H1 (cell line): ENCODE measurements at regions not wholly inside any gene's neighbourhood (a gene's known extent, or its start where the extent isn't known, plus 50 kb on each side); places are given as distances from the start of the nearest gene placed in this dataset.

ENCODE experiments used
- CTCF ChIA-PET: fragments of 300-600 bp; sonication (Branson Sonifier 250); formaldehyde crosslinking; loops from one replicate; lab custom pipeline; 2021; ENCODE audit not compliant: partially characterized antibody; lab: Charles Lee
- POLR2A ChIA-PET: fragments of 300-600 bp; sonication (Branson Sonifier 250); formaldehyde crosslinking; loops from one replicate; lab custom pipeline; 2021; ENCODE audit warnings: inconsistent platforms; ENCODE audit not compliant: partially characterized antibody; lab: Charles Lee
- DNase-seq, 2 experiments: peaks; one replicate each; pipeline versions ENCODE4 v3.0.0 to v3.0.0-alpha.2; 2010 to 2022; ENCODE audit warnings: low spot score in 2 of 2, low read depth in 1 of 2, mixed read lengths in 1 of 2
- FAIRE-seq: peaks from 2 replicates; lab custom pipeline; 2011; peaks lifted over from hg19 to GRCh38; lab: Jason Lieb, UNC
- H2AFZ ChIP-seq: 2 replicates; pipeline ENCODE4 v1.8.1; 2012; ENCODE audit warnings: low read length, inconsistent platforms
- H2AK5ac ChIP-seq: 2 replicates; pipeline ENCODE4 v1.6.1; 2013; ENCODE audit warnings: low read depth, low read length
- H2BK120ac ChIP-seq: replicated peaks from 2 replicates; pipeline ENCODE3; 2013; ENCODE audit warnings: low read depth, low read length, inconsistent platforms
- H2BK12ac ChIP-seq: 2 replicates; pipeline ENCODE4 v1.6.1; 2013; ENCODE audit warnings: low read depth, low read length
- H2BK15ac ChIP-seq: 2 replicates; pipeline ENCODE4 v1.6.1; 2013; ENCODE audit warnings: low read length
- H2BK20ac ChIP-seq: 2 replicates; pipeline ENCODE4 v1.6.1; 2013; ENCODE audit warnings: low read length
- H2BK5ac ChIP-seq: 2 replicates; pipeline ENCODE4 v1.6.1; 2013; ENCODE audit warnings: low read depth, low read length
- H3K14ac ChIP-seq: 2 replicates; pipeline ENCODE4 v1.6.1; 2013; ENCODE audit warnings: inconsistent platforms; ENCODE audit not compliant: insufficient read length
- H3K18ac ChIP-seq: 2 replicates; pipeline ENCODE4 v1.6.1; 2013; ENCODE audit warnings: low read length; ENCODE audit errors: extremely low read depth
- H3K23ac ChIP-seq: 2 replicates; pipeline ENCODE4 v1.6.1; 2013; ENCODE audit warnings: inconsistent platforms; ENCODE audit not compliant: insufficient read length
- H3K23me2 ChIP-seq: 2 replicates; pipeline ENCODE4 v1.6.1; 2013; ENCODE audit warnings: low read depth, low read length
- H3K27ac ChIP-seq: 2 replicates; pipeline ENCODE4 v1.6.1; 2011; ENCODE audit warnings: low read depth, low read length, inconsistent platforms
- H3K27me3 ChIP-seq, 4 experiments: replicated peaks in 1 of 4; 1 replicate in 1 of 4; 2 replicates in 3 of 4; pipeline versions ENCODE4 v1.6.1 to v1.8.1; 2011 to 2013; ENCODE audit warnings: low read length in 3 of 4, mild to moderate bottlenecking in 3 of 4, inconsistent platforms in 2 of 4, mixed read lengths in 2 of 4, moderate library complexity in 1 of 4; ENCODE audit not compliant: control insufficient read depth in 3 of 4, insufficient read depth in 3 of 4; ENCODE audit errors: extremely low read depth in 1 of 4
- H3K36me3 ChIP-seq, 4 experiments: 2 replicates each; pipeline versions ENCODE4 v1.6.1 to v1.8.1; 2011 to 2013; ENCODE audit warnings: mild to moderate bottlenecking in 4 of 4, low read length in 3 of 4, moderate library complexity in 2 of 4, control low read depth in 1 of 4, inconsistent platforms in 1 of 4; ENCODE audit not compliant: insufficient read depth in 4 of 4, control insufficient read depth in 2 of 4
- H3K4ac ChIP-seq: replicated peaks from 2 replicates; pipeline ENCODE3; 2013; ENCODE audit warnings: low read length, low read depth, mixed read lengths, inconsistent platforms; ENCODE audit not compliant: insufficient read length
- H3K4me1 ChIP-seq, 4 experiments: replicated peaks in 1 of 4; 1 replicate in 1 of 4; 2 replicates in 3 of 4; pipeline versions ENCODE4 v1.6.1 to v1.8.1; 2011 to 2013; ENCODE audit warnings: low read length in 3 of 4, inconsistent platforms in 2 of 4, mixed read lengths in 1 of 4; ENCODE audit not compliant: insufficient read depth in 4 of 4, control insufficient read depth in 3 of 4
- H3K4me2 ChIP-seq, 2 experiments: 2 replicates each; pipeline versions ENCODE4 v1.6.1 to v1.8.1; 2011 to 2013; ENCODE audit warnings: low read depth in 2 of 2, low read length in 2 of 2, control low read depth in 1 of 2, inconsistent platforms in 1 of 2, mild to moderate bottlenecking in 1 of 2; ENCODE audit not compliant: insufficient read depth in 1 of 2
- H3K4me3 ChIP-seq, 4 experiments: fragments of 200-600, 300-600 bp in 1 of 4; sonication (generic), shearing (Covaris generic), sonication (Bioruptor Twin) in 1 of 4; 2 replicates each; pipeline versions ENCODE4 v1.5.1 to v1.8.1; 2011 to 2016; ENCODE audit warnings: low read length in 4 of 4, low read depth in 3 of 4, control low read depth in 2 of 4, inconsistent platforms in 2 of 4, mild to moderate bottlenecking in 2 of 4, mixed read lengths in 1 of 4, moderate library complexity in 1 of 4; ENCODE audit not compliant: insufficient read depth in 2 of 4; ENCODE audit errors: extremely low read depth in 1 of 4
- H3K56ac ChIP-seq: replicated peaks from 2 replicates; pipeline ENCODE3; 2013; ENCODE audit warnings: low read depth, mild to moderate bottlenecking, mixed read lengths, low read length, inconsistent platforms; ENCODE audit not compliant: insufficient read length
- H3K79me1 ChIP-seq: 2 replicates; pipeline ENCODE4 v1.6.1; 2013; ENCODE audit warnings: low read depth, low read length, control low read depth
- H3K79me2 ChIP-seq, 2 experiments: 2 replicates each; pipeline versions ENCODE4 v1.6.1 to v1.8.1; 2012 to 2013; ENCODE audit warnings: low read length in 2 of 2, mild to moderate bottlenecking in 2 of 2, inconsistent platforms in 1 of 2; ENCODE audit not compliant: insufficient read depth in 2 of 2, control insufficient read depth in 1 of 2
- H3K9ac ChIP-seq, 4 experiments: replicated peaks in 1 of 4; 1 replicate in 1 of 4; 2 replicates in 3 of 4; pipeline versions ENCODE4 v1.6.1 to v1.8.1; 2011 to 2013; ENCODE audit warnings: low read depth in 3 of 4, low read length in 3 of 4, control low read depth in 2 of 4, mild to moderate bottlenecking in 2 of 4, moderate library complexity in 2 of 4, inconsistent platforms in 1 of 4; ENCODE audit errors: extremely low read depth in 1 of 4
- H3K9me3 ChIP-seq, 2 experiments: 2 replicates each; pipeline versions ENCODE4 v1.6.1 to v1.8.1; 2012 to 2013; ENCODE audit warnings: mild to moderate bottlenecking in 2 of 2, moderate library complexity in 2 of 2, control low read depth in 1 of 2, inconsistent platforms in 1 of 2, low read depth in 1 of 2, low read length in 1 of 2, mixed read lengths in 1 of 2; ENCODE audit not compliant: insufficient read depth in 2 of 2
- H4K20me1 ChIP-seq, 2 experiments: replicated peaks in 1 of 2; 2 replicates each; pipeline versions ENCODE3 to v1.8.1; 2011 to 2013; ENCODE audit warnings: inconsistent platforms in 2 of 2, low read length in 2 of 2, mild to moderate bottlenecking in 1 of 2; ENCODE audit not compliant: insufficient read depth in 2 of 2, control insufficient read depth in 1 of 2
- H4K5ac ChIP-seq: 2 replicates; pipeline ENCODE4 v1.6.1; 2013; ENCODE audit warnings: low read length, low read depth, mixed read lengths, inconsistent platforms; ENCODE audit not compliant: insufficient read length
- H4K8ac ChIP-seq: 2 replicates; pipeline ENCODE4 v1.8.0; 2013; ENCODE audit warnings: mild to moderate bottlenecking, moderate library complexity, low read length, inconsistent platforms; ENCODE audit not compliant: insufficient read depth; ENCODE audit errors: extremely low read depth
- H4K91ac ChIP-seq: replicated peaks from 2 replicates; pipeline ENCODE3; 2013; ENCODE audit warnings: low read length, mixed read lengths, inconsistent platforms; ENCODE audit not compliant: insufficient read length
- ATF2 ChIP-seq: IDR thresholded peaks from 2 replicates; pipeline ENCODE4 v1.6.1; 2012; ENCODE audit warnings: low read length, inconsistent platforms
- BACH1 ChIP-seq: IDR thresholded peaks from 2 replicates; pipeline ENCODE4 v1.6.1; 2012; ENCODE audit warnings: low read length, improper control_type of control experiment
- EZH2 ChIP-seq: fragments of 200-600 bp; sonication (generic); IDR thresholded peaks from 2 replicates; pipeline ENCODE4 v1.7.1; 2012; ENCODE audit warnings: low read depth, mild to moderate bottlenecking, moderate library complexity, low read length, inconsistent platforms; ENCODE audit not compliant: severe bottlenecking
- GTF2F1 ChIP-seq: IDR thresholded peaks from 2 replicates; pipeline ENCODE4 v1.6.1; 2012; ENCODE audit warnings: low read depth, low read length, improper control_type of control experiment, borderline replicate concordance
- KDM4A ChIP-seq: IDR thresholded peaks from one replicate; pipeline ENCODE4 v1.7.1; 2012; ENCODE audit warnings: low read depth, mild to moderate bottlenecking, moderate library complexity, low read length, inconsistent platforms; ENCODE audit not compliant: severe bottlenecking
- NRF1 ChIP-seq: IDR thresholded peaks from 2 replicates; pipeline ENCODE4 v1.6.1; 2011; ENCODE audit warnings: mild to moderate bottlenecking, low read depth, low read length, improper control_type of control experiment
- POLR2A ChIP-seq, 2 experiments: IDR thresholded peaks; 1 replicate in 1 of 2; 2 replicates in 1 of 2; pipeline ENCODE4 v1.6.1; 2011; ENCODE audit warnings: low read depth in 2 of 2, low read length in 2 of 2, mild to moderate bottlenecking in 2 of 2; ENCODE audit errors: control extremely low read depth in 1 of 2
- RFX5 ChIP-seq: IDR thresholded peaks from 2 replicates; pipeline ENCODE4 v1.6.1; 2011; ENCODE audit warnings: low read depth, low read length, improper control_type of control experiment, borderline replicate concordance
- SIN3A ChIP-seq, 2 experiments: IDR thresholded peaks in 1 of 2; conservative IDR thresholded peaks in 1 of 2; 2 replicates each; pipeline ENCODE4 v1.6.1; 2011 to 2012; ENCODE audit warnings: low read length in 2 of 2, improper control_type of control experiment in 1 of 2, low read depth in 1 of 2, mild to moderate bottlenecking in 1 of 2
- SIX5 ChIP-seq: IDR thresholded peaks from 2 replicates; pipeline ENCODE4 v1.6.1; 2011; ENCODE audit warnings: mild to moderate bottlenecking, low read depth, low read length
- SP4 ChIP-seq: IDR thresholded peaks from 2 replicates; pipeline ENCODE4 v1.6.1; 2012; ENCODE audit warnings: low read length, inconsistent platforms
- TAF1 ChIP-seq: IDR thresholded peaks from 2 replicates; pipeline ENCODE4 v1.6.1; 2011; ENCODE audit warnings: mild to moderate bottlenecking, low read depth, low read length
- TBP ChIP-seq: IDR thresholded peaks from 2 replicates; pipeline ENCODE4 v1.6.1; 2011; ENCODE audit warnings: low read depth, low read length, improper control_type of control experiment
- WGBS, 2 experiments: shearing (Covaris generic) in 1 of 2; methylation state at CpG; one replicate each; pipeline versions ENCODE4 v1.1.6 to v1.1.7; 2013 to 2015; ENCODE audit warnings: low lambda C conversion rate in 2 of 2, mixed read lengths in 2 of 2, inconsistent platforms in 1 of 2, low coverage in 1 of 2, missing lambda C conversion rate in 1 of 2; ENCODE audit not compliant: insufficient replicate concordance in 2 of 2, insufficient coverage in 1 of 2, insufficient read length in 1 of 2; ENCODE audit errors: extremely low coverage in 1 of 2, missing lambda C conversion rate in 1 of 2; 5-methylcytosine and 5-hydroxymethylcytosine counted together

- H3K14ac ChIP-seq = no peak overlapping the region
- H3K79me1 ChIP-seq = no peaks in the 10 kb centered on the region
- no peak overlapping the region for H3K4me3 ChIP-seq
- no peak overlapping the region for H3K23ac ChIP-seq
- H4K20me1 ChIP-seq = no peaks in the 10 kb centered on the region
- no peak overlapping the region for H4K8ac ChIP-seq
- no peak overlapping the region for H2AFZ ChIP-seq
- no peak overlapping the region for H3K56ac ChIP-seq
- H3K4ac ChIP-seq = no peak overlapping the region
- no peaks in the 10 kb centered on the region for H3K79me2 ChIP-seq
- H2BK12ac ChIP-seq = 0 out of 2 replicates have a peak overlapping the region, but pooled peaks have one; percentile 10
- CTCF ChIA-PET = interaction anchor here (0.7 to 1.5 kb wide), 2 partner anchors 11 to 84 kb away, joined by 3 read pairs; no protein-coding TSS in a partner anchor
- DNase-seq = no peak
- no peaks in the 10 kb centered on the region for H3K36me3 ChIP-seq
- H4K91ac ChIP-seq = no peak overlapping the region
- POLR2A ChIA-PET = interaction anchor here (0.6 kb wide), 1 partner anchor 16 kb away, joined by 3 read pairs; no protein-coding TSS in a partner anchor
- WGBS, 2 experiments = 83% methylated on average over 3 of the region's 3 CpGs; no CpG with 5 or more reads in 1 of the 2 experiments
- H3K27me3 ChIP-seq = peaks cover 0 to 13% (median 3%) of the 10 kb centered on the region in 4 experiments; a peak in 4 of 7 replicates
- H2BK5ac ChIP-seq = no peak overlapping the region
- TF ChIP-seq SIN3A (conservative IDR thresholded peaks at IDR 0.05 in 1 of 2, IDR thresholded peaks at IDR 0.05 in 1 of 2; ENCODE audit: low read depth in 1 of 2, low read length in 2 of 2) = no peak
- no peak for TF ChIP-seq GTF2F1
- TF ChIP-seq NRF1 = no peak
- TF ChIP-seq ATF2 = no peak
- TF ChIP-seq SP4 = no peak
- no peak for TF ChIP-seq SIX5
- no peak for TF ChIP-seq RFX5
- no peak for TF ChIP-seq TAF1
- TF ChIP-seq BACH1 = no peak
- TF ChIP-seq EZH2 = no peak
- TF ChIP-seq POLR2A (IDR thresholded peaks at IDR 0.05; ENCODE audit: control extremely low read depth in 1 of 2, low read depth in 2 of 2, low read length in 2 of 2) = no peak
- TF ChIP-seq KDM4A = no peak
- TF ChIP-seq TBP = no peak
- H2AK5ac ChIP-seq = peak overlapping the region; percentile 86; the same call in 1 of the 2 replicates
- H3K23me2 ChIP-seq = no peaks in the 10 kb centered on the region
- no peak overlapping the region for H3K18ac ChIP-seq
- no peak overlapping the region for H3K27ac ChIP-seq
- no peak overlapping the region for H2BK20ac ChIP-seq
- no peaks in the 10 kb centered on the region for H3K9me3 ChIP-seq
- H3K4me1 ChIP-seq = peaks cover 3 to 9% (median 7%) of the 10 kb centered on the region in 4 experiments
- no peak overlapping the region for H2BK15ac ChIP-seq
- no peak for FAIRE-seq
- no peak overlapping the region for H4K5ac ChIP-seq
- H3K4me2 ChIP-seq = no peak overlapping the region
- no peak overlapping the region for H3K9ac ChIP-seq
- no peak overlapping the region for H2BK120ac ChIP-seq
Observed at GRCh38 chr2:121000804-121001203, 265.1 kb downstream of the GLI2 start.
